ENCODE measurements at regions not wholly inside any gene's neighbourhood (a gene's known extent, or its start where the extent isn't known, plus 50 kb on each side); places are given as distances from the start of the nearest gene placed in this dataset.
"Not testable (repeated sequence)": the region's sequence is repeated elsewhere in the genome, so short reads cannot be mapped to it uniquely, and the experiment has no call there.

GRCh38 chr6:11899645-11900044, 112.5 kb upstream of the HIVEP1 start:
- H3K36me3 Mint-ChIP-seq (ENCODE audit: low read depth) = no peaks in the 10 kb centered on the region
- intact Hi-C loops (cut with micrococcal nuclease) = no loop called here
- peaks cover 2% of the 10 kb centered on the region for H3K27me3 Mint-ChIP-seq (ENCODE audit: insufficient read depth)
- H3K4me1 Mint-ChIP-seq (ENCODE audit: low read depth) = peaks cover 21% of the 10 kb centered on the region
- H3K9me3 Mint-ChIP-seq = no peaks in the 10 kb centered on the region
- H3K4me3 Mint-ChIP-seq = no peak overlapping the region
- DNase-seq (ENCODE audit: low spot score) = no peak
- H3K27ac Mint-ChIP-seq = no peak overlapping the region

GRCh38 chr6:11894212-11894611, 115.6 kb upstream of the ADTRP start:
- Mint-ChIP-seq H3K4me3 (no peak overlapping the region), H3K27me3 (ENCODE audit: insufficient read depth) (peaks cover 8% of the 10 kb centered on the region)
- intact Hi-C loops (cut with micrococcal nuclease) = no loop called here

GRCh38 chr6:11891547-11891946, 112.9 kb upstream of the ADTRP start:
- intact Hi-C loops (cut with micrococcal nuclease) = no loop called here
- Mint-ChIP-seq H3K9me3 (no peaks in the 10 kb centered on the region), H3K4me3 (no peak overlapping the region), H3K36me3 (ENCODE audit: low read depth) (no peaks in the 10 kb centered on the region), H3K4me1 (ENCODE audit: low read depth) (no peaks in the 10 kb centered on the region), H3K27me3 (ENCODE audit: insufficient read depth) (peaks cover 6% of the 10 kb centered on the region), H3K27ac (no peak overlapping the region)
- no peak for DNase-seq (ENCODE audit: low spot score)

More at GRCh38 chr6:11894212-11894611, 115.6 kb upstream of the ADTRP start:
- Mint-ChIP-seq H3K27ac (no peak overlapping the region), H3K36me3 (ENCODE audit: low read depth) (no peaks in the 10 kb centered on the region), H3K9me3 (no peaks in the 10 kb centered on the region), H3K4me1 (ENCODE audit: low read depth) (no peaks in the 10 kb centered on the region)
- DNase-seq (ENCODE audit: low spot score) = no peak

GRCh38 chr6:11890849-11891248, 112.2 kb upstream of the ADTRP start:
- Mint-ChIP-seq H3K36me3 (ENCODE audit: low read depth) (no peaks in the 10 kb centered on the region), H3K27me3 (ENCODE audit: insufficient read depth) (peaks cover 6% of the 10 kb centered on the region), H3K4me3 (no peak overlapping the region), H3K27ac (no peak overlapping the region), H3K9me3 (no peaks in the 10 kb centered on the region), H3K4me1 (ENCODE audit: low read depth) (no peaks in the 10 kb centered on the region)
- no peak for DNase-seq (ENCODE audit: low spot score)
- intact Hi-C loops (cut with micrococcal nuclease) = no loop called here

GRCh38 chr6:11890209-11890608, 111.6 kb upstream of the ADTRP start:
- DNase-seq (ENCODE audit: low spot score) = no peak
- Mint-ChIP-seq H3K27me3 (ENCODE audit: insufficient read depth) (peaks cover 6% of the 10 kb centered on the region), H3K36me3 (ENCODE audit: low read depth) (no peaks in the 10 kb centered on the region), H3K27ac (no peak overlapping the region), H3K9me3 (peaks cover 3% of the 10 kb centered on the region), H3K4me3 (no peak overlapping the region), H3K4me1 (ENCODE audit: low read depth) (no peaks in the 10 kb centered on the region)
- intact Hi-C loops (cut with micrococcal nuclease) = no loop called here

GRCh38 chr6:11889572-11889971, 111.0 kb upstream of the ADTRP start:
- Mint-ChIP-seq H3K27ac (no peak overlapping the region), H3K9me3 (peaks cover 7% of the 10 kb centered on the region), H3K36me3 (ENCODE audit: low read depth) (no peaks in the 10 kb centered on the region), H3K4me1 (ENCODE audit: low read depth) (no peaks in the 10 kb centered on the region), H3K4me3 (no peak overlapping the region), H3K27me3 (ENCODE audit: insufficient read depth) (peaks cover 6% of the 10 kb centered on the region)
- intact Hi-C loops (cut with micrococcal nuclease) = no loop called here
- no peak for DNase-seq (ENCODE audit: low spot score)

- Mint-ChIP-seq H3K4me3 (no peak overlapping the region), H3K36me3 (ENCODE audit: low read depth) (no peaks in the 10 kb centered on the region), H3K27ac (no peak overlapping the region), H3K9me3 (peaks cover 9% of the 10 kb centered on the region), H3K27me3 (ENCODE audit: insufficient read depth) (peaks cover 6% of the 10 kb centered on the region), H3K4me1 (ENCODE audit: low read depth) (no peaks in the 10 kb centered on the region)
- DNase-seq (ENCODE audit: low spot score) = no peak
- intact Hi-C loops (cut with micrococcal nuclease) = no loop called here
Observed at GRCh38 chr6:11888727-11889126, 110.1 kb upstream of the ADTRP start.

GRCh38 chr6:11885159-11885558, 106.6 kb upstream of the ADTRP start:
- Mint-ChIP-seq H3K36me3 (ENCODE audit: low read depth) (no peaks in the 10 kb centered on the region), H3K27ac (no peak overlapping the region), H3K27me3 (ENCODE audit: insufficient read depth) (no peaks in the 10 kb centered on the region), H3K9me3 (peaks cover 17% of the 10 kb centered on the region), H3K4me1 (ENCODE audit: low read depth) (no peaks in the 10 kb centered on the region), H3K4me3 (no peak overlapping the region)
- no peak for DNase-seq (ENCODE audit: low spot score)
- intact Hi-C loops (cut with micrococcal nuclease) = no loop called here

GRCh38 chr6:11883471-11883870, 104.9 kb upstream of the ADTRP start:
- intact Hi-C loops (cut with micrococcal nuclease); H3K27ac Mint-ChIP-seq; H3K4me3 Mint-ChIP-seq; H3K36me3 Mint-ChIP-seq (ENCODE audit: low read depth); DNase-seq (ENCODE audit: low spot score); H3K4me1 Mint-ChIP-seq (ENCODE audit: low read depth); H3K27me3 Mint-ChIP-seq (ENCODE audit: insufficient read depth): not testable (repeated sequence)
- peaks cover 24% of the 10 kb centered on the region for H3K9me3 Mint-ChIP-seq

GRCh38 chr6:11880156-11880555, 101.6 kb upstream of the ADTRP start:
- H3K9me3 Mint-ChIP-seq = peaks cover 20% of the 10 kb centered on the region
- H3K27ac Mint-ChIP-seq; H3K27me3 Mint-ChIP-seq (ENCODE audit: insufficient read depth); H3K4me3 Mint-ChIP-seq; intact Hi-C loops (cut with micrococcal nuclease); H3K36me3 Mint-ChIP-seq (ENCODE audit: low read depth); DNase-seq (ENCODE audit: low spot score); H3K4me1 Mint-ChIP-seq (ENCODE audit: low read depth): not testable (repeated sequence)

GRCh38 chr6:11878735-11879134, 100.1 kb upstream of the ADTRP start:
- H3K4me1 Mint-ChIP-seq (ENCODE audit: low read depth) = no peaks in the 10 kb centered on the region
- peaks cover 1% of the 10 kb centered on the region for H3K36me3 Mint-ChIP-seq (ENCODE audit: low read depth)
- DNase-seq (ENCODE audit: low spot score) = no peak
- H3K4me3 Mint-ChIP-seq = no peak overlapping the region
- no peaks in the 10 kb centered on the region for H3K27me3 Mint-ChIP-seq (ENCODE audit: insufficient read depth)
- peaks cover 15% of the 10 kb centered on the region for H3K9me3 Mint-ChIP-seq
- no peak overlapping the region for H3K27ac Mint-ChIP-seq
- intact Hi-C loops (cut with micrococcal nuclease) = no loop called here

GRCh38 chr6:11878029-11878428, 99.4 kb upstream of the ADTRP start:
- no peak overlapping the region for H3K4me3 Mint-ChIP-seq
- peaks cover 1% of the 10 kb centered on the region for H3K36me3 Mint-ChIP-seq (ENCODE audit: low read depth)
- H3K27me3 Mint-ChIP-seq (ENCODE audit: insufficient read depth) = no peaks in the 10 kb centered on the region
- DNase-seq (ENCODE audit: low spot score) = no peak
- peaks cover 15% of the 10 kb centered on the region for H3K9me3 Mint-ChIP-seq
- intact Hi-C loops (cut with micrococcal nuclease) = no loop called here
- H3K27ac Mint-ChIP-seq = no peak overlapping the region
- H3K4me1 Mint-ChIP-seq (ENCODE audit: low read depth) = no peaks in the 10 kb centered on the region

- Mint-ChIP-seq H3K9me3 (peaks cover 12% of the 10 kb centered on the region), H3K27ac (no peak overlapping the region)
- DNase-seq (ENCODE audit: low spot score) = no peak
Observed at GRCh38 chr6:11876934-11877433, 98.4 kb upstream of the ADTRP start.

More at GRCh38 chr6:11876934-11877433, 98.4 kb upstream of the ADTRP start:
- peaks cover 1% of the 10 kb centered on the region for H3K36me3 Mint-ChIP-seq (ENCODE audit: low read depth)
- intact Hi-C loops (cut with micrococcal nuclease) = no loop called here
- H3K27me3 Mint-ChIP-seq (ENCODE audit: insufficient read depth) = no peaks in the 10 kb centered on the region
- H3K4me1 Mint-ChIP-seq (ENCODE audit: low read depth) = no peaks in the 10 kb centered on the region
- H3K4me3 Mint-ChIP-seq = no peak overlapping the region
